K562 (cell line): ENCODE measurements at regions not wholly inside any gene's neighbourhood (a gene's known extent, or its start where the extent isn't known, plus 50 kb on each side); places are given as distances from the start of the nearest gene placed in this dataset.

Source experiments
- CHCHD3 ChIP-seq: fragments of 250-450 bp; sonication (Bioruptor Pico); IDR thresholded peaks from 2 replicates; pipeline ENCODE4 v2.1.2; 2022; ENCODE audit warnings: mild to moderate bottlenecking
- CREB3 ChIP-seq: fragments of 450-650 bp; conservative IDR thresholded peaks from 2 replicates; pipeline ENCODE4 v1.6.1; 2016; ENCODE audit warnings: missing genetic modification characterization, low read depth, mild to moderate bottlenecking, missing compliant biosample characterization, moderate library complexity
- PHB2 ChIP-seq: fragments of 450-650 bp; IDR thresholded peaks from 2 replicates; pipeline ENCODE4 v1.6.1; 2017; ENCODE audit warnings: low read depth
- PRDM10 ChIP-seq: fragments of 450-650 bp; IDR thresholded peaks from 2 replicates; pipeline ENCODE4 v1.6.1; 2018; ENCODE audit not compliant: partially characterized antibody
- RCOR1 ChIP-seq, 2 experiments: IDR thresholded peaks; 2 replicates each; pipeline ENCODE4 v1.6.1; 2012; ENCODE audit warnings: low read depth in 2 of 2, low read length in 2 of 2, borderline replicate concordance in 1 of 2, improper control_type of control experiment in 1 of 2
- SMARCB1 ChIP-seq: IDR thresholded peaks from 2 replicates; pipeline ENCODE4 v1.6.1; 2011; ENCODE audit warnings: improper control_type of control experiment, low read depth; ENCODE audit not compliant: insufficient read length
- THRAP3 ChIP-seq: fragments of 450-650 bp; IDR thresholded peaks from 2 replicates; pipeline ENCODE4 v1.6.1; 2016; ENCODE audit warnings: mild to moderate bottlenecking, inconsistent platforms, borderline replicate concordance
- ZNF121 ChIP-seq: sonication (generic); formaldehyde crosslinking; conservative IDR thresholded peaks from 2 replicates; pipeline ENCODE4 v1.8.0; 2022; ENCODE audit warnings: missing genetic modification reagents
- TF ChIP-seq, protein P1 (sequence below), 3 experiments: IDR thresholded peaks in 2 of 3; conservative IDR thresholded peaks in 1 of 3; 2 replicates each; pipeline ENCODE4 v1.5.1; 2011 to 2012; ENCODE audit warnings: low read length in 3 of 3, mild to moderate bottlenecking in 3 of 3, control low read depth in 2 of 3, improper control_type of control experiment in 1 of 3, inconsistent platforms in 1 of 3, low read depth in 1 of 3, mixed read lengths in 1 of 3, moderate library complexity in 1 of 3; ENCODE audit not compliant: insufficient read depth in 2 of 3

DNA sequence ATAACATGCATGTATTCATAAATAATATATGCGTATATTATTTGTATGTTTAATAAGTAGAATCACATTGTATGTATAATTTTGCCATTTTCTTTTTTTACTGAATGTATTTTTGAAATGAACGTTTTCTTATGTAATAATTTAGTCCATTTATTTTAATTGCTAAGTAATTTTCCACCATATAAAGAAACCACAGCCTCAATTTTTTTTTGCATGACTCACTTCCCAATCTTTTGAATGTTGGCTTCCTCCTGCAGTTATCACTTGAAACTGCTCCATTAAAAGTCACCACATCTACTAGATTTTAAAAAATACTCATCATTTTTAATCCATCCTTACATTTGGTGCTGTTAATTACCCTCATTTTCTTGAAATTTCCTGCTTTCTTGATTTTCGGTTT is 363.3 kb upstream of the MEF2C start:
- no peak for TF ChIP-seq PHB2
- TF ChIP-seq, protein P1, sequence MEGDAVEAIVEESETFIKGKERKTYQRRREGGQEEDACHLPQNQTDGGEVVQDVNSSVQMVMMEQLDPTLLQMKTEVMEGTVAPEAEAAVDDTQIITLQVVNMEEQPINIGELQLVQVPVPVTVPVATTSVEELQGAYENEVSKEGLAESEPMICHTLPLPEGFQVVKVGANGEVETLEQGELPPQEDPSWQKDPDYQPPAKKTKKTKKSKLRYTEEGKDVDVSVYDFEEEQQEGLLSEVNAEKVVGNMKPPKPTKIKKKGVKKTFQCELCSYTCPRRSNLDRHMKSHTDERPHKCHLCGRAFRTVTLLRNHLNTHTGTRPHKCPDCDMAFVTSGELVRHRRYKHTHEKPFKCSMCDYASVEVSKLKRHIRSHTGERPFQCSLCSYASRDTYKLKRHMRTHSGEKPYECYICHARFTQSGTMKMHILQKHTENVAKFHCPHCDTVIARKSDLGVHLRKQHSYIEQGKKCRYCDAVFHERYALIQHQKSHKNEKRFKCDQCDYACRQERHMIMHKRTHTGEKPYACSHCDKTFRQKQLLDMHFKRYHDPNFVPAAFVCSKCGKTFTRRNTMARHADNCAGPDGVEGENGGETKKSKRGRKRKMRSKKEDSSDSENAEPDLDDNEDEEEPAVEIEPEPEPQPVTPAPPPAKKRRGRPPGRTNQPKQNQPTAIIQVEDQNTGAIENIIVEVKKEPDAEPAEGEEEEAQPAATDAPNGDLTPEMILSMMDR (IDR thresholded peaks at IDR 0.05 in 2 of 3, conservative IDR thresholded peaks at IDR 0.05 in 1 of 3; ENCODE audit: insufficient read depth in 2 of 3, low read depth in 1 of 3, low read length in 3 of 3), result no peak
- no peak for TF ChIP-seq THRAP3
- no peak for TF ChIP-seq RCOR1 (IDR thresholded peaks at IDR 0.05; ENCODE audit: borderline replicate concordance in 1 of 2, low read depth in 2 of 2, low read length in 2 of 2)
- no peak for TF ChIP-seq CHCHD3 (CRISPR knock-in tag)
- no peak for TF ChIP-seq SMARCB1
- no peak for TF ChIP-seq PRDM10
- no peak for TF ChIP-seq ZNF121 (CRISPR knock-in tag)
- no peak for TF ChIP-seq CREB3 (tag)
